HPDE6-E6E7 (cell line): ENCODE measurements at regions not wholly inside any gene's neighbourhood (a gene's known extent, or its start where the extent isn't known, plus 50 kb on each side); places are given as distances from the start of the nearest gene placed in this dataset.

Experiments
- DNase-seq: peaks from one replicate; pipeline ENCODE4 v3.0.0; 2011; ENCODE audit warnings: missing footprints; ENCODE audit errors: extremely low spot score

DNA sequence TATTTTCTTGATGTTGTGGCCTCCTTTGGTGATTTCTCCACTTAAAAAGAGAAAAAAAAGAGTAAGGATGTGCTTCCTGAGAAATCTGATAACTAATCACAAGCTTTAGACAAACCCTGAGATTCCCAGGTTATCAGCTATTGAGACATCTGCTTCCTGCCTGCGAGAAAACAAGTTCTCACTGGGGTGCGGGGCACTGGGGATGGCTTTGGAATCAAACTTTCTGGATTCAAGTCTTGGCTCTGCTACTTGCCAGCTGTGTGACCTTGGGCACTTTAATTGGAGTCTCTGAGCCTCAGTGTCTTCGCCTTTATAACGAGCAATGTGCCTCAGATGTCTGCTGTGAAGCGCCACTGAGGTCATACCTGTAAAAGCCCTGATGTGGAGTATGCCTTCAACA is 152.5 kb upstream of the NAV2 start:
- no peak for DNase-seq

DNA sequence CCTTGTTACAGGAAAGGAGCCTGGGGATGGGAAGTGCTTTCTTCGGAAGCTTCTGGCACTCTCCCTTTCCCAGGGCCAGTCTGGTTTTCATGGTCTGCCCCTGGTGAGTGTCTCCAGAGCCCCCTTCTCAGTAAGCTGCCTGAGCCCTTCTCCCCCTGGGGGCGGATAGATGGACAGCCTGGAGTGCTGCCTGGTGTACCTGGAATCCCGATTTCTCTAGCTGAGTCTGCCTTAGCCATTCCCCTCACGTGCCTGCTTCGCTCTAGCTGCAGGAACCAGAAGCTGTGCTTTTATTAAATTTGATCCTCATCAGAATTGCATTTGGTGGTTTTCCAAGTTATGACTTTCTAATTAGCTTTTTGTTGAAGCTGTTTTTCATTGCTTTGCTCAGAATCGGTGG is 152.9 kb upstream of the NAV2 start:
- DNase-seq = no peak

DNA sequence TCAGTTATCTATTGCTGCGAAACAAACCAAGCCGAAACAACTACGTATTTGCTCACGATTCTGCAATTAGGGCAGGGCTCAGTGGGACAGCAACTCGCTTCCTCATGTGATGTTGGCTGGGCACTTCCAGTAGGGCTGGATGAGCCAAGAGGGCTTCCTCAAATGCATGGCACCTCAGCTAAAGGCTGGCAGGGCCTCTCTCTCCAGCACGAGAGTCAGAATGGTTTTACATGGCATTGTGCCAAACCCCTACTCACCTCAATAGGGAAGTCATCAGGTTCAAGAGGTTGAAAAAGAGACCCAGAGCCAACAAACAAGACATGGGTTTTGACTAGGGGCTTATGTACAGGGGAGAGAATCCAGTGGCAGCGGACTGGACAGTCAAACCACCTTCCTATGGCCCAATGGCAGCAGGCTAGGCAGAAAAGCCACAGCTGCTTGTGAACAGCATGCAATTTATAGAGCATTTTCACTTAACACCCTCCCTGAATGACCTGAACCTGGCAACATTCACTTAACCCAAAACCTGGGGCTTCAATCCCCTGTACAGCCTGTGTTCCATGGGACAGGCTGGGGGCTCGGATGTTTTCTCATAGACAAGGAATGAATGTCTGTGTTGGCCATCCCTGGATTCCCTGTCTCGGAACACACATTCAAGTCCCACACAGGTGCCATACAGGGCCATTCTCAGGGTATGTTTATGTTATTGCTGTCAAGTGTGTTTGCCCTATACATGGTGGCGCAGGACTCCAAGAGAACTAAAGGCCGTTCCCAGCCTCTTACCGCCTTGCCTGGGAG is 154.2 kb upstream of the NAV2 start:
- no peak for DNase-seq

- peak; percentile 38 for DNase-seq
Observed at GRCh38 chr11:19557720-19558140, 154.9 kb upstream of the NAV2 start.

DNA sequence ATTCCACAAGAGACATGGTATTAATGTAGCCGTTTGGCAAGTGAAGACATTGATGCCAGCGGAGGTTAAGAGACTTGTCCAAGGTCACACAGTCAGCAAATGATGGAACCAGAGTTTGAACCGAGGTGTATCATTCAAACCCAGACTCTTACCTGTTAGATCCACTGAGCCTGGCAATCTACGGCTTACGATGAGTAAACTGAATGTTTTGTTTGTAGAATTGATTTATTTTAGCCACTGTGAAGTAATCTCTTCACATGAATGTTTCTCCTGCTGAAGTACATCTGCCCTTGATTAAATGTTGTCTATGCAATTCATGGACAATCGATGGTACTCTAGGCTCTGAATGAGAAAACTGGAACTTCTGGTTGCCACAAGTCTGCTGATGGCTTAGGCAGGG is 155.5 kb upstream of the NAV2 start:
- no peak for DNase-seq

- no peak for DNase-seq
Observed at GRCh38 chr11:19555266-19555665, 157.4 kb upstream of the NAV2 start.

- peak; percentile 47 for DNase-seq
Observed at GRCh38 chr11:19553683-19554333, 158.8 kb upstream of the NAV2 start.

- no peak for DNase-seq
Observed at GRCh38 chr11:19552656-19553260, 159.9 kb upstream of the NAV2 start.

- no peak for DNase-seq
Observed at GRCh38 chr11:19552161-19552560, 160.5 kb upstream of the NAV2 start.

GRCh38 chr11:19551457-19551856 is 161.2 kb upstream of the NAV2 start:
- DNase-seq = no peak

DNA sequence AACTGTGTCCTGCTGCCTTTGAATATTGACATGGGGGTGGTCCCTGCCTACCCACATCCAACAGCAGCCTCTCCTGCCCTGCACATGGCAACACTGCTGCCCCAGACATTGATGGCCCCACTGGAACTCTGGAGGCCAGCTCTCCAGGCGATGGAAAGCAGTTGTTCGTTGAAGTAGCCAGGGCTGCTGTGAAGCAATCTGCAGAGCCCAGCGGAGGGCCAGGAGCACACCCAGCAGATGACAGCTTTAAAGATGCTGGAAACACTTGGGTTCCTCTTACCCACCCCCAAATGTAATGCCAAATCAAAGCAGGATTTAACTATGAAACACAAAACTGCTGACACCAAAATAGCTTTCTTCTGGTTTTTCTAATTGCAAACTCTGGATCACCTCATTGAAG is 165.6 kb upstream of the NAV2 start:
- no peak for DNase-seq

DNA sequence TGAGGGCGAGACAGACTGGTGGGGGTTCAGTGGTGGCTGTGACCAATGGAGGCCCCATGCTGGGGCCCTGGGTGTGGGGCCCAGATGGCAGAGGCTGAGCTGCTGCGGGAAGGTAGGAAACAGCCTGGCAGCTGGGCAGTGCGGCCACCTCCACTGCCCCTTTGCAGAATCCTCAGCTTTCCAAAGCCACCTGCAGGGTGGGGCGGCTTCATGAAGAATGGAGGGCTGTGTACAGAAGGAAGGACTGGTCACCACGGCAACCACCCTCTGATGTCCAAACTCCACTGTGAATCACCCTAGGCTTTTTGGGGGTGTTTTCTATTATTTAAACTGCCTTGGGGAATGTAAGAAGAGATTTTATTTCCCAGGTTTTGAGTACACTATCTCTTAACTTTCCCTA is 166.3 kb upstream of the NAV2 start:
- no peak for DNase-seq

DNA sequence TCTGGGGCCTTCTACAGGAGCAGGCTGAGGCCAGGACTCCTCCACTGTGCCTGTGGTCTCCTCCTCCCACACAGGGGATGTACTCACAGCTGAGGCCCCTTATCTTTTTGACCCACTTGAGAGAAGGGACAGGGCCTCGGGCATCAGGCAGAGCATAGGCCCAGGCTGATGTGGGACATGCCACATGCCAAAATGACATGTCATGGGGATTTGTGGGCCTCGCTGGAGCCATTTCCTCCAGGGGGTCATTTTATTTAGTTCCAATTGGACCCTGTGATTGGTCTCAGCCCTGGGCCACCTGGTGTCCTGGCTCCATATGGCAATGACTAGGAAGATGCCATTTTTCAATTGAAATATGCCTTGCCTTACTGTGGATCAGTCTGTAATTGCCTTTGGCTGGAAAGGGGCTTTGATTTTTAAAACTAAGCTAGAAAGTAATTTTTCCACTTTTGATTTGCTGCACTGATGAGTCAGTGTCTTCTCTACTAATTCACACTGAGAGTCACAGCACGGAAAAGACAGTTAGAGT is 171.1 kb upstream of the NAV2 start:
- no peak for DNase-seq

DNA sequence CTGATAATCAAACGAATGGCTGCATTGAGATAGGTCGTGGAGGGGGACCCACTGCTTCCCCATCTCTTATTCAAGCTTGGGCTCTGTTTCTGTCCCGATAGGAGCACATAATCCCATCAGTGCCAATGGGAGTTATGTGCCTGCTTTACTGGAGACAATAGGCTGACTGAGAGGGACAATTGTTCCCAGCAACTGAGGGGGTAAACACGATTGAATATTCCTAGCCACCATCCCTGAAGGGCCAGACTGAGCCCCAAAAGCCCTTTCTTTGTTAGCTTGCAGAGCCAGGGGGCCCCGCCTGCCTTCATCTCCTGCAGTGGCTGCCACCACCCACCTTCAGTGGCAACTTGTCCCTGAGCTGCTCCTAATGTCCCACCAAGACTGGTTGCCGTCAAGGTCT is 172.8 kb upstream of the NAV2 start:
- no peak for DNase-seq

GRCh38 chr11:19537803-19538453 is 174.7 kb upstream of the NAV2 start:
- DNase-seq = no peak

DNA sequence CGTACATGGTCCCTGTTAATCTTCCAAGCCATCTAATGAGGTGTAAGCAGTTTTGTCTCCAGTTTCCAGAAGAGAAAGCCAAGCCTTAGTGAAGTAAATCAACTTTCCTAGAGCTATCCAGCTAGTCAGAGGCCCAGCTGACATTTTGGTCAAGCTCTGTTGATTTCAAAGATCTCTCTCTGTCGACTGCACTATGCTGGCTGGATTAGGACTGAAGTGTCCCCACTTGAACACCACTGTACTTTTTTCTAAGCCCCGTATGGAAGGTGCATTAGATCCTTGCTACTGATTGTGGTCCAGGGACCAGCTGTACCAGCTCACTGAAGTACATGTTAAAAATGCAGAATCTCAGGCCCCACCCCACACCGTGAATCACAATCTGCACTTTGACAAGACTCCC is 176.5 kb upstream of the NAV2 start:
- no peak for DNase-seq

DNA sequence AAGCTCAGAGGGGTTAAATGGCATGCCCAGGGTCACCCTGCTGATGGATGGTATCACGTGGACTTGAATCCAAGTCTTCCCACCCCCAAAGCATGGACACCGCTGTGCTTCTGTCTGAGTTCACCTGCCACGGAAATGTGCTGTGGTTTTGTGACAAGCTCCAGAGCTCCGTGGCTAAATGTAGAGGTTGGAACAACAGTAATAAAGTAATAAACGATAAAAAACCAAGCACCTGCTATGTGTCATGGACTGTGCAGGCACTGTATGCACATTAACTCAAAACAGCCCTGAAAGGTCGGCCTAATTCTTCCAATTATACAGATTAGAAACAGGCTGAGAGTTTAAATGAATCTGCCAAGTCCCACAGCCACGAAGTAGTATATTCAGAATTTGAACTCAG is 182.1 kb upstream of the NAV2 start:
- DNase-seq = no peak

GRCh38 chr11:19526119-19526518 is 186.5 kb upstream of the NAV2 start:
- no peak for DNase-seq

DNA sequence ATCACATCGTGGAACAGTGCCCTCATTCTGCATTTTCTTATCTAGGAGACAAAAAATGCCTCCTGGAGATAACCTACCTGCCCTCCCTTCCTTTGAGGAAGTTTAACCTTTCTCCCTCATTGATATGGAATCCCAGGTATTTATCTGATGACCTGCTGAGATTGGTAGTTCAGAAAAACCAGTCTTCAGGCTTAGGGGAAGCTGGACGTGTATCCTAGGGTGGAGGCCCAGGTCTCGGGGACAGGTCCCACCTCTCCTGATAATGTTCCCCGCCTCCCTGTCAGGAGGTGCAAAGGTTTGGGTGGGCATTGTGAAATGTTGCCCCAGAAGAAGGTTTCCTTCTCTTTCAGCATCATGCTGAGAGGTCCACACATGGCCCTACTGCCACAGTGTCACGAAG is 186.9 kb upstream of the NAV2 start:
- no peak for DNase-seq

- no peak for DNase-seq
Observed at GRCh38 chr11:19525276-19525675, 187.4 kb upstream of the NAV2 start.

- DNase-seq = no peak
Observed at GRCh38 chr11:19524171-19524671, 188.4 kb upstream of the NAV2 start.

DNA sequence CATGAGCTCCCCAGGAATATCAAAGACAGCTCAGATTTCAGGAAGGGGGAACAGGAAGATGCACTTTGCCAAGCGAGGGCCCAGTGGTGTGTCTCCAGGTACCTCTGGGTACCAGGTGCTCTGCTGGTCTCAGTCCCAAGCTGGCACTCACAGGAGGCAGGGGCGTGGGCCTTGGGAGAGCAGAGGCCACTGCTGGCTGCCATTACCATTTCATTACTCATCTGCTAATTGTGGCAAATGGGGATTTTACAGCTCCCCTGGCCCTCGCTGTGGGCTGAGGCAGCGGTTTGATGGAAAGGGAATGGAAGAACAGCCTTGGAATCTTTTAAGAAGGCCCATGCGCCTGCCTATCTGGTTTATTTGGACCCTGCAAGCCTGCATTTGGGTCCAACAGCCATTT is 192.0 kb upstream of the NAV2 start:
- no peak for DNase-seq
